ENCODE measurements at regions not wholly inside any gene's neighbourhood (a gene's known extent, or its start where the extent isn't known, plus 50 kb on each side); places are given as distances from the start of the nearest gene placed in this dataset.

DNA sequence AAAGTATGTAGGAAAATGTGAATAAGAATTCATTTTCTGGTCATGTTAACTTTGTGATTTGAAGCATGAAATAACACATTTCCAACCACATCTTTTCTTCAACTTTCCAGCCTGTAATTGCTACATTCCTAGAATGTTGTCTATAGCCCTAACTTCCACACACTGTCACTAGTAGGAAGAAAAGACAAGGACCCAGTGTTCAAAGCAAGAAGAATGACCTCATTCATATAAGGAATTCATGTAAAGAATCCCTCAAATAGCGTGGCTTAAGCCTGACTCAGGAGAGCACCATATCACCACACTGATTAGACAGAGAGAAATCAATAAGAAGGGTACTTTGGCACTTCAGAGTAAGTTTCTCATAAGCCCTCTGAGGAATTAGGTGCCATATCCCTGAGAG is 318.7 kb upstream of the CHRM2 start:
- no peaks in the 10 kb centered on the region for H3K27me3 ChIP-seq (ENCODE audit: control insufficient read depth in 4 of 4, insufficient read depth in 4 of 4, low read length in 3 of 4)
- H3K9me3 ChIP-seq (ENCODE audit: control insufficient read depth in 4 of 4, low read length in 3 of 4) = no peaks in the 10 kb centered on the region
- H3K36me3 ChIP-seq (ENCODE audit: control insufficient read depth in 4 of 4, insufficient read depth in 3 of 4, low read depth in 1 of 4, low read length in 3 of 4) = no peaks in the 10 kb centered on the region
- no peak for DNase-seq (ENCODE audit: low spot score)
- H3K9ac ChIP-seq (ENCODE audit: low read depth in 1 of 2, low read length in 2 of 2) = no peak overlapping the region
- H3K4me3 ChIP-seq (ENCODE audit: low read depth in 1 of 3, low read length in 3 of 3) = no peak overlapping the region
- H3K27ac ChIP-seq (ENCODE audit: low read depth in 1 of 2, low read length in 2 of 2) = no peak overlapping the region
- no peak for TF ChIP-seq FOXA1 (IDR thresholded peaks at IDR 0.05)
- TF ChIP-seq, protein P1, sequence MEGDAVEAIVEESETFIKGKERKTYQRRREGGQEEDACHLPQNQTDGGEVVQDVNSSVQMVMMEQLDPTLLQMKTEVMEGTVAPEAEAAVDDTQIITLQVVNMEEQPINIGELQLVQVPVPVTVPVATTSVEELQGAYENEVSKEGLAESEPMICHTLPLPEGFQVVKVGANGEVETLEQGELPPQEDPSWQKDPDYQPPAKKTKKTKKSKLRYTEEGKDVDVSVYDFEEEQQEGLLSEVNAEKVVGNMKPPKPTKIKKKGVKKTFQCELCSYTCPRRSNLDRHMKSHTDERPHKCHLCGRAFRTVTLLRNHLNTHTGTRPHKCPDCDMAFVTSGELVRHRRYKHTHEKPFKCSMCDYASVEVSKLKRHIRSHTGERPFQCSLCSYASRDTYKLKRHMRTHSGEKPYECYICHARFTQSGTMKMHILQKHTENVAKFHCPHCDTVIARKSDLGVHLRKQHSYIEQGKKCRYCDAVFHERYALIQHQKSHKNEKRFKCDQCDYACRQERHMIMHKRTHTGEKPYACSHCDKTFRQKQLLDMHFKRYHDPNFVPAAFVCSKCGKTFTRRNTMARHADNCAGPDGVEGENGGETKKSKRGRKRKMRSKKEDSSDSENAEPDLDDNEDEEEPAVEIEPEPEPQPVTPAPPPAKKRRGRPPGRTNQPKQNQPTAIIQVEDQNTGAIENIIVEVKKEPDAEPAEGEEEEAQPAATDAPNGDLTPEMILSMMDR (IDR thresholded peaks at IDR 0.05; ENCODE audit: low read depth, low read length, missing input control) = no peak
- TF ChIP-seq, protein P2, sequence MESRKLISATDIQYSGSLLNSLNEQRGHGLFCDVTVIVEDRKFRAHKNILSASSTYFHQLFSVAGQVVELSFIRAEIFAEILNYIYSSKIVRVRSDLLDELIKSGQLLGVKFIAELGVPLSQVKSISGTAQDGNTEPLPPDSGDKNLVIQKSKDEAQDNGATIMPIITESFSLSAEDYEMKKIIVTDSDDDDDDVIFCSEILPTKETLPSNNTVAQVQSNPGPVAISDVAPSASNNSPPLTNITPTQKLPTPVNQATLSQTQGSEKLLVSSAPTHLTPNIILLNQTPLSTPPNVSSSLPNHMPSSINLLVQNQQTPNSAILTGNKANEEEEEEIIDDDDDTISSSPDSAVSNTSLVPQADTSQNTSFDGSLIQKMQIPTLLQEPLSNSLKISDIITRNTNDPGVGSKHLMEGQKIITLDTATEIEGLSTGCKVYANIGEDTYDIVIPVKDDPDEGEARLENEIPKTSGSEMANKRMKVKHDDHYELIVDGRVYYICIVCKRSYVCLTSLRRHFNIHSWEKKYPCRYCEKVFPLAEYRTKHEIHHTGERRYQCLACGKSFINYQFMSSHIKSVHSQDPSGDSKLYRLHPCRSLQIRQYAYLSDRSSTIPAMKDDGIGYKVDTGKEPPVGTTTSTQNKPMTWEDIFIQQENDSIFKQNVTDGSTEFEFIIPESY (IDR thresholded peaks at IDR 0.05) = no peak
- no peak for TF ChIP-seq YY1 (IDR thresholded peaks at IDR 0.05)
- TF ChIP-seq FOXA2 (IDR thresholded peaks at IDR 0.05) = no peak
- no peak for TF ChIP-seq SP1 (IDR thresholded peaks at IDR 0.05)
- TF ChIP-seq JUND (IDR thresholded peaks at IDR 0.05) = no peak
- TF ChIP-seq, protein P3, sequence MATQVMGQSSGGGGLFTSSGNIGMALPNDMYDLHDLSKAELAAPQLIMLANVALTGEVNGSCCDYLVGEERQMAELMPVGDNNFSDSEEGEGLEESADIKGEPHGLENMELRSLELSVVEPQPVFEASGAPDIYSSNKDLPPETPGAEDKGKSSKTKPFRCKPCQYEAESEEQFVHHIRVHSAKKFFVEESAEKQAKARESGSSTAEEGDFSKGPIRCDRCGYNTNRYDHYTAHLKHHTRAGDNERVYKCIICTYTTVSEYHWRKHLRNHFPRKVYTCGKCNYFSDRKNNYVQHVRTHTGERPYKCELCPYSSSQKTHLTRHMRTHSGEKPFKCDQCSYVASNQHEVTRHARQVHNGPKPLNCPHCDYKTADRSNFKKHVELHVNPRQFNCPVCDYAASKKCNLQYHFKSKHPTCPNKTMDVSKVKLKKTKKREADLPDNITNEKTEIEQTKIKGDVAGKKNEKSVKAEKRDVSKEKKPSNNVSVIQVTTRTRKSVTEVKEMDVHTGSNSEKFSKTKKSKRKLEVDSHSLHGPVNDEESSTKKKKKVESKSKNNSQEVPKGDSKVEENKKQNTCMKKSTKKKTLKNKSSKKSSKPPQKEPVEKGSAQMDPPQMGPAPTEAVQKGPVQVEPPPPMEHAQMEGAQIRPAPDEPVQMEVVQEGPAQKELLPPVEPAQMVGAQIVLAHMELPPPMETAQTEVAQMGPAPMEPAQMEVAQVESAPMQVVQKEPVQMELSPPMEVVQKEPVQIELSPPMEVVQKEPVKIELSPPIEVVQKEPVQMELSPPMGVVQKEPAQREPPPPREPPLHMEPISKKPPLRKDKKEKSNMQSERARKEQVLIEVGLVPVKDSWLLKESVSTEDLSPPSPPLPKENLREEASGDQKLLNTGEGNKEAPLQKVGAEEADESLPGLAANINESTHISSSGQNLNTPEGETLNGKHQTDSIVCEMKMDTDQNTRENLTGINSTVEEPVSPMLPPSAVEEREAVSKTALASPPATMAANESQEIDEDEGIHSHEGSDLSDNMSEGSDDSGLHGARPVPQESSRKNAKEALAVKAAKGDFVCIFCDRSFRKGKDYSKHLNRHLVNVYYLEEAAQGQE (IDR thresholded peaks at IDR 0.05) = no peak
- no peak for TF ChIP-seq HNF4A (conservative IDR thresholded peaks at IDR 0.05)
- TF ChIP-seq RXRA (IDR thresholded peaks at IDR 0.05) = no peak
- TF ChIP-seq, protein P4, sequence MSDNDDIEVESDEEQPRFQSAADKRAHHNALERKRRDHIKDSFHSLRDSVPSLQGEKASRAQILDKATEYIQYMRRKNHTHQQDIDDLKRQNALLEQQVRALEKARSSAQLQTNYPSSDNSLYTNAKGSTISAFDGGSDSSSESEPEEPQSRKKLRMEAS (IDR thresholded peaks at IDR 0.05) = no peak
- TF ChIP-seq, protein P5, sequence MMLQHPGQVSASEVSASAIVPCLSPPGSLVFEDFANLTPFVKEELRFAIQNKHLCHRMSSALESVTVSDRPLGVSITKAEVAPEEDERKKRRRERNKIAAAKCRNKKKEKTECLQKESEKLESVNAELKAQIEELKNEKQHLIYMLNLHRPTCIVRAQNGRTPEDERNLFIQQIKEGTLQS (IDR thresholded peaks at IDR 0.05) = no peak
- TF ChIP-seq GABPA (IDR thresholded peaks at IDR 0.05 in 1 of 2, conservative IDR thresholded peaks at IDR 0.05 in 1 of 2) = no peak
- no peak for TF ChIP-seq RAD21 (IDR thresholded peaks at IDR 0.05)
- no peak for TF ChIP-seq HNF4G (IDR thresholded peaks at IDR 0.05)
- TF ChIP-seq TAF1 (conservative IDR thresholded peaks at IDR 0.05) = no peak
- TF ChIP-seq EGR1 (IDR thresholded peaks at IDR 0.05; ENCODE audit: low read depth in 2 of 2) = no peak
- H3K4me1 ChIP-seq (ENCODE audit: control insufficient read depth in 4 of 4, insufficient read depth in 4 of 4, low read length in 3 of 4) = no peaks in the 10 kb centered on the region
- WGBS = 65% methylated on average over 1 of the region's 1 CpG

DNA sequence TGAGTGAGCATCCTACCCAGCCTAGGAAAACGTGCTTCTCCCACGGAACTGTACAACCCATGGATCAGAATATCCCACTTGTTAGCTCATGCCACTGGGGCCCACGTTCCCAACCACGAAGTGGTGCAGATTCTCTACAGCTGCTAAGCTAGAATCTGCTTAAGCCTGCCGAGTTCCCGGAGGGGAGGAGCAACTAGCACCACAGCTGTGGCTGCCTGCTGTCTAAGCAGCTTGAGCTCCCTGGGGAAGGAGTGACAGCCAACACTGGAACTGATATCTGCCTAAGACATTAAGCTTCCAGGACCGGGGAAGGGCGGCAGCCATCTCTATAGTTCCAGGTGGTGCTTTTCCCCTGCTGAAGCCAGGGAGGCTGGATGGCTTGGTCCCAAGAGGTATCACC is 334.7 kb upstream of the CHRM2 start:
- WGBS = 68% methylated on average over 8 of the region's 8 CpGs
- Histone ChIP-seq H3K9ac (ENCODE audit: low read depth in 1 of 2, low read length in 2 of 2) (no peak overlapping the region), H3K4me3 (ENCODE audit: low read depth in 1 of 3, low read length in 3 of 3) (no peak overlapping the region), H3K36me3 (ENCODE audit: control insufficient read depth in 4 of 4, insufficient read depth in 3 of 4, low read depth in 1 of 4, low read length in 3 of 4) (no peaks in the 10 kb centered on the region), H3K9me3 (ENCODE audit: control insufficient read depth in 4 of 4, low read length in 3 of 4) (peaks cover 0 to 2% (median 0%) of the 10 kb centered on the region in 4 donors), H3K27ac (ENCODE audit: low read depth in 1 of 2, low read length in 2 of 2) (no peak overlapping the region), H3K27me3 (ENCODE audit: control insufficient read depth in 4 of 4, insufficient read depth in 4 of 4, low read length in 3 of 4) (no peaks in the 10 kb centered on the region), H3K4me1 (ENCODE audit: control insufficient read depth in 4 of 4, insufficient read depth in 4 of 4, low read length in 3 of 4) (no peaks in the 10 kb centered on the region)
- no peak for DNase-seq (ENCODE audit: low spot score)
- TF ChIP-seq EGR1 (IDR thresholded peaks at IDR 0.05; ENCODE audit: low read depth in 2 of 2) = no peak
- TF ChIP-seq SP1 (IDR thresholded peaks at IDR 0.05) = no peak
- TF ChIP-seq, protein P2 (IDR thresholded peaks at IDR 0.05) = no peak
- TF ChIP-seq, protein P3 (IDR thresholded peaks at IDR 0.05) = no peak
- TF ChIP-seq, protein P5 (IDR thresholded peaks at IDR 0.05) = no peak
- no peak for TF ChIP-seq NR2F2 (IDR thresholded peaks at IDR 0.05)
- no peak for TF ChIP-seq YY1 (IDR thresholded peaks at IDR 0.05)
- TF ChIP-seq HNF4A (conservative IDR thresholded peaks at IDR 0.05) = no peak
- TF ChIP-seq GABPA (IDR thresholded peaks at IDR 0.05 in 1 of 2, conservative IDR thresholded peaks at IDR 0.05 in 1 of 2) = no peak
- TF ChIP-seq HNF4G (IDR thresholded peaks at IDR 0.05) = no peak
- TF ChIP-seq RXRA (IDR thresholded peaks at IDR 0.05) = no peak
- no peak for TF ChIP-seq RAD21 (IDR thresholded peaks at IDR 0.05)

All from liver (tissue), 8 donors.